MM.1S (cell line): ENCODE measurements at regions not wholly inside any gene's neighbourhood (a gene's known extent, or its start where the extent isn't known, plus 50 kb on each side); places are given as distances from the start of the nearest gene placed in this dataset.

Source experiments
- CTCF ChIP-seq: fragments of 300-600 bp; sonication (generic); IDR thresholded peaks from 2 replicates; pipeline ENCODE4 v1.5.1; 2016; ENCODE audit warnings: antibody characterized with exemption, low read length, mixed read lengths
- EZH2 ChIP-seq: fragments of 300-600 bp; sonication (generic); optimal IDR thresholded peaks from 2 replicates; pipeline ENCODE3; 2017; ENCODE audit warnings: low read depth, mild to moderate bottlenecking, antibody characterized with exemption, low read length, mixed read lengths
- EZH2phosphoT487 ChIP-seq: fragments of 300-600 bp; sonication (generic); IDR thresholded peaks from 2 replicates; pipeline ENCODE4 v1.6.1; 2018; ENCODE audit warnings: antibody characterized with exemption, low read length

DNA sequence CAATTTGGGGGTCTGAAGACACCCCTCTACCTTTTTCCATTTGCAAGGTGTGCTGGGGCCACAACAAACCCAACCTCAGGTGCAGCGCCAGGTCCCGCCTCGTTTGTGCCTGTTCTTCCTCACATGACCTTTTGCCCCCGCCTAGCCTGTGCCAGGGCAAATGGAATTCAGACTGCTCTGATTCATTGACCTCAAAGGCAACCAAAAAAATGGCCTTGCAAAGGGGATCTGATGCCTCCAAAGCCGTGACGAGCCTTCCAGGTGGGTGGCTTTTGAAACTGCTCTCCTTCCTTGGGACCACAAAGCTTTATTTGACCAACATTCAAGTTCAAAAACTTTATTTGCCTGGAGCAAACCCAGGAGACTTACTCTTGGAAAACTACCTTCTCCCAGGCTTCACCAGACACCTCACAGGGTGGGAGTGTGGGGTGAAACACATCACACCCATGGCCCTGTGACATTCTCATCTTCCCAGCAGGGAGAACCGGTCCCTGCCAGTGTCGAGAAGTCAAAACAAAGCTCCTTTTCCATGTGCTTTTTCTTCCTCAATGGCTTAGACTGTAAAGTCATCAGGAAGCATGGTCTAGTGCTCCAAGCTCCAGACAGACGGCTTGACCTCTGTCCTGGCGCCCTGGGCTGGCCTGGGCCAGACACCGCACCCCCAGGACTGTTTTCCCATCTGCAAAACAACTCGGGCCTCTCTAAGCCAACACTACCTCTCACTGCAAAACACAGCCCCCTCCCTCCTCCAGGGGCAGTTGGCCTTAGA is 103.9 kb upstream of the HES1 start:
- no peak for TF ChIP-seq EZH2phosphoT487
- no peak for TF ChIP-seq CTCF
- TF ChIP-seq EZH2: no peak
